NCI-H510A (cell line): ENCODE measurements at regions not wholly inside any gene's neighbourhood (a gene's known extent, or its start where the extent isn't known, plus 50 kb on each side); places are given as distances from the start of the nearest gene placed in this dataset.

Experiments
- DNase-seq: peaks from one replicate; lab custom pipeline; 2025; lab: John Stamatoyannopoulos, UW

- no peak for DNase-seq
Observed at GRCh38 chr1:42096554-42096953, 56.7 kb upstream of the GUCA2B start.

DNA sequence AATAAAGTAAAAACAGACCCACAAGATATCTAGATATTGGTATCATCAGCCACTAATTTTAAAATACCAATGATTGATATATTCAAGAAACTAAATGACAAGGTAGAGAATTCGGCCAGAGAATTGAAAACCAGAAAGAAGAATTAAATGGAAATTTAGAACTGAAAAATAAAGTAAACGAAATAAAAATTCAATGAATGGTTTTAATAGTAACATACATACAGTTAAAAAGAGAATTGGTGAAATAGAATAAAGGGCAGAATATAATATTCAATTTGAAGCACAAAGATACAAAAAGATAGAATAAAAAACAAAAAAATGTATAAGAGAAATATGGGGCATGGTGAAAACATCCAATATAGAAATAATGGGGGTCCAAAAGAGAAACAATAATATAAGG, 64.0 kb upstream of the GUCA2B start:
- DNase-seq: no peak

- DNase-seq: no peak
Observed at GRCh38 chr1:42086146-42086545, 67.1 kb upstream of the GUCA2B start.

GRCh38 chr1:42085596-42085995, 67.6 kb upstream of the GUCA2B start:
- no peak for DNase-seq

DNA sequence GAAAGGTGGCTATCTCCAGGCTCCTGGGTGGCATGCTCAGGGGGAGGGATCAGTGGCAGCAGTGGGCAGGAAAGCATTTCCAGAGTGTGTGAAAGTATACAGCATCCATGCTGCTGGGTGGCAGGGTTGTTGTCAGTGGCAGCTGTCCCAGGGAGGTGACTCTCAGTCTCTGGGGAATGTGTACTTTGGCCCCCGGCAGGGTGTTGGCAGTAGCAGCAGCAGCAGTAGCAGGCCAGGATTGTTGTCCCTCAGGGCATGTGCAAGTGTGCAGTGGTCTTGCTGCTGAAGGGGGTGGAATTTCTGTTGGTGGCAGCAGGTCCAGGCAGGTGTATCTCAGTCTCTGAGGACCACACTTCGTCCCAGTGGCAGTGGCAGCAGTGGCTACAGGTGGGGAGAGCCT, 71.7 kb upstream of the GUCA2B start:
- DNase-seq: no peak

- no peak for DNase-seq
Observed at GRCh38 chr1:42075179-42075578, 78.0 kb upstream of the GUCA2B start.

DNA sequence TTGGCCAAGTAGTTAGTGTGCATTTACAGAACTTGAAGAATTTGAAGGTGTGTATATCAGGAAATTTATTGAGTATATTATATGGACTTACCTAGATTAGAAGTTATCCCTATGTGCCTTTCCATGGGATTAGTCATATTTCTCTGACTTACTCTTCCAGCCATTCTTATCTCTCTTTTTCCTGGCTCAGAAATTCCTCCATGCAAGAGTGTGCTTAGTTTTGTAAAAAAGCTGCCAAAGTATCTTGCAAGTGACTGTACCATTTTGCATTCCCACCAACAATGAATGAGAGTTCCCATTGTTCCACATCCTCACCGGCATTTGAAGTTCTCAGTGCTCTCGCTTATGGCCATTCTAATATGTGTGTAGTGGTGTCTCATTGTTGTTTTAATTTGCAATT, 82.2 kb upstream of the GUCA2B start:
- no peak for DNase-seq

GRCh38 chr1:42057800-42058199, 95.4 kb upstream of the GUCA2B start:
- no peak for DNase-seq

DNA sequence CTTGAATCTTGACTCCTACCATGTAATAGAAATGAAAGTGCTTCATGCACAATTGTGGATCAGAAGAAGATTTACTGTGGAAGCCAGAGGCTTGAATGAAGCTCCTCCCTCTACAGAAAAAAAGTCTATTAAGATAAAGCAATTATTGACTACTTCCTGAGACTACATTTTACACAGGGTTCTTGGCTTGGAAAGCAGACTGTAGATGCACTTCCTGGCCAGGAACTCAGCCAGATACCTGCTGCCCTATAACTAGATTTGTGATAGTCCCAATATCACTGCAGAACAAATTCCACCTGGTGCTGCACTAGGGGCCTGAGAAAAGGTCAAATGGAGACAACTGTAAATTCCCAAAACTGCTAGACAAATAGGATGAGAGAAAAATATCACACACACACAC, 96.8 kb upstream of the GUCA2B start:
- DNase-seq: no peak

DNA sequence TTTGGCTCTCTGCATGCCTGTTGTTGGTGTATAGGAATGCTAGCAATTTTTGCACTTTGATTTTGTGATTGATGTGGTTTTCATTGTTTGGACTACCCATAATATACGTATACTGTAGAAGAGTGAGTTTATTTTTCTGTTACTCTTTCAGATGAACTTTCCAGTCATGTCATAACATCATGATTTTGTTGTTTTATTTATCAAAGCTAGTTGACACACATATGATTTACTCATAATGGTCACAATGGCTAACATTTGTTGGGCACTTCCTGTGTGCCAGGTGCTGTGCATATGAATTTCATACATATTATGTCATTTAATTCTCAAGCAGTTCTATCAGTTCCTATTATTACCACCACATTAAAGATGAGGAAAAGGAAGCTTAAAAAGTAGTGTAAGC, 98.1 kb upstream of the GUCA2B start:
- no peak for DNase-seq

GRCh38 chr1:42052072-42052699, 101.0 kb upstream of the GUCA2B start:
- DNase-seq: no peak

DNA sequence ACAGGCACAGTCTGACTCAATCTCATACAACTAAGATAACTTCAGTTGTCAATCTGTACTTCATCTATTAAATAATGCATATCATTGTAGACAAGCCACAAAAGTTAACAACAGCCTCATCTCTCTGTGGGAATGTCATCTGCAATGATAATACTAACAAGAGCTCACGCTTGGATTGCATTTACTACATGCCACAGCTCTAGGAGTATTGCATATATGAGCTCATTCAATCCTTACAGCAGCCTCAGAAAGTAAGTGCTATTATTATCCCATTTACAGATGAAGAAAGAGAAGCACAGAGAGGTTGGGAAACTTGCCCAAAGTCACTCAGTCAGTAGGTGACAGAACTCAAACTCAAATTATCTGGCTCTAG, 105.7 kb upstream of the GUCA2B start:
- DNase-seq: no peak

DNA sequence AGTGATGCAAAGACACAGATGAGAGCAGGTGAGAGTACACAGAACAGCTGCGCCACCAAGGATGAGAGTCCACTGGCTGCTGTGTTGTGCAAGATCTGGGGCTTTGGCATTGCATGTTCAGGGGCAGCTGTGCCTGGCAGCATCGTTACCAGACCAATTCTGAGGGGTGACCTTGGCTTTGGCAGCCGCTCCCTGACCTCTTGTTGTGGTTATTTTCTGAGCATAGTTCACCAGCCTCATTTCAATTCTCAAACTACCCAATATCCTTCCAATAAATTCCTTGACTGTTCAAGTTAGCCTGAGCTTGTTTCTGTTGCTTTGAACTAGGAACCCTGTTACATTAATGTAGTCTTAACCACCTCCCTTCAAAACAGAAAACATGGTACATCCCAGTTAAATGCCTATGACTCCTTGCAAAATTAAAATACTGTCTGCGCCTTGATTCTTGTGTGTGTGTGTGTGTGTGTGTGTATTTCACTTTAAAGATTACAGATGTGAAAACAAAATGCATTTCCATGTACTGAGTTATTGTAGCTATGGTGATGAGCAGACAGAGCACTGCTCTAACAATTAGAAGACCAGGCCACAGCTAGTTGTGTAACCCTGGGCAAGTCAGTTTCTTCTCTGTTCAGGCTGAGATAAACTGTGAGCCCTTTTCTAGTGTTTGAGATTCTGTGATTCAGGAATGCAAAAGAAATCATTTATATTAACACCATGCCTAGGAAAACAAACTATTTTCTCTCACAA, 106.3 kb upstream of the GUCA2B start:
- peak; percentile 81 for DNase-seq

- no peak for DNase-seq
Observed at GRCh38 chr1:42044346-42044745, 108.9 kb upstream of the GUCA2B start.

- DNase-seq: no peak
Observed at GRCh38 chr1:42043811-42044210, 109.4 kb upstream of the GUCA2B start.

DNA sequence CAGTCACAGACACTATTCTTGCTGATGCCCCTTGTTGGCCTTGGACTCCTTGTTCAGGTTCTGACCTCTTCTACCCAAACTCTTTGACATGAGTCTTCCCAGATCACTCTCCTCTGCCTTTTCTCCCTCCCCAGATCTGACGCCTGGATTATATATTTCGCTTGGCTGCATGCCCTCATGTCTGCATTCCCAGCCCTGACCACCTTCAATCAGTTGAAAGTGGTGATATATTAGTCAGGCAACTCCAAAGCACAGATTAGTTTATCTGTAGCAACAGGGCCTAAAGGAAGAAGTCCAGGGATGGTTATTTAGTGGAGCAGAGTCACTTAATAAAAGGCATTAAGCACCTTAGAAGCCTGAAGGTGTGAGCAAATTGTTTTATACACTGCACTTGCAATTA, 110.0 kb upstream of the GUCA2B start:
- DNase-seq: no peak

GRCh38 chr1:42041031-42041430, 112.2 kb upstream of the GUCA2B start:
- no peak for DNase-seq

GRCh38 chr1:42040159-42040558, 113.1 kb upstream of the GUCA2B start:
- no peak for DNase-seq

DNA sequence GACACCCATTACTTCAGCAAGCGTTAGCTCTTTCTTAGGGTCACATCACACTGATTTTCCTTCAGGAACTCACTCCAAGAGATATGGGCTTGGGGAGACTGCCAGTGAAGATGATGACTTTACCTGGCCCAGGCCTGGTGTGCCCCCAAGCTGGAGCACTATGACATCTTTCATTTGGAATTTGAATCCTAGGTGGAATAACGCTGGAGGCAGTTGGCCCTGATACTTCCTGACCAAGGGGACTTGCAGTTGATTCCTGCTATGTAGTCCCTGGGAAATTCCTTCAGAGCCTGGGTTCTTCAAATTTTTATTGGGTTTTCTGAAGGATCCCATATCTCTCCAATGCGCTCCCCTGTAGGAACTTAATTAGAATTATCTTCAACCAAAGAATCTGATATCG, 114.9 kb upstream of the GUCA2B start:
- DNase-seq: no peak

DNA sequence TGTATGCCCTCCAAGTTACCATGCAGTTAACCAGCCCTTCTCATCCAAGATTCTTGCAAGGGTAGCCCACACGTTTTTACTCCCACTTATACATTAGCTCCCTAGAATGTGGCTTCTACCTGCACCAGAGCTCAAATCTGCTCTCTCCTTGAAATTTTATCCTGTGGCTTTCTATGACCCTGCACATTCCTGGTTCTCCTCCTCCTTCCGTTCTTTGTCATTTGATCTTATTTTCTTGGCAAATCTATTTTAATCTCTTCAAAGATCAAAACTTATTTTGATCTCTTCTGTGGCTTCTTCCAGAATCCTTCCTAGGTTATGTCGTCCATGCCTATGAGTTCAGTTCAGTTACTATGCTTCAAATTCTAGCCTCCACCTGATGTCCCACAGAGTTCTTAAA, 115.6 kb upstream of the GUCA2B start:
- no peak for DNase-seq

DNA sequence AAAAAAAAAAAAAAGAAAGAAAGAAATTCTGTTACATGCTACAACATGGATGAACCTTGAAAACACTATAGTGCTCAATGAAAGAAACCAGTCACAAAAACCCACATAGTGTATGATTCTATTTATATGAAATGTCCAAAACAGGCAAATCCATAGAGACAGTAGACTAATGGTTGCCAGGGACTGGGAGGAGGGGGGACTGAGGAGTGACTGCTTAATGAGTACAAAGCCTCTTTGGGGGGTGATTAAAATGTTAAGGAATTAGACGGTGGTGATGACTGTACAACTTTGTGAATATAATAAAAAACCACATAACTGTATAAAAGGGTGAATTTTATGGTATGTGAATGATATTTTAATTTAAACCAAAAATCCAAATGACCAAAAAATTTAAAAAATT, 116.0 kb upstream of the GUCA2B start:
- DNase-seq: no peak

- DNase-seq: peak; percentile 93
Observed at GRCh38 chr1:42035830-42036604, 117.2 kb upstream of the GUCA2B start.

DNA sequence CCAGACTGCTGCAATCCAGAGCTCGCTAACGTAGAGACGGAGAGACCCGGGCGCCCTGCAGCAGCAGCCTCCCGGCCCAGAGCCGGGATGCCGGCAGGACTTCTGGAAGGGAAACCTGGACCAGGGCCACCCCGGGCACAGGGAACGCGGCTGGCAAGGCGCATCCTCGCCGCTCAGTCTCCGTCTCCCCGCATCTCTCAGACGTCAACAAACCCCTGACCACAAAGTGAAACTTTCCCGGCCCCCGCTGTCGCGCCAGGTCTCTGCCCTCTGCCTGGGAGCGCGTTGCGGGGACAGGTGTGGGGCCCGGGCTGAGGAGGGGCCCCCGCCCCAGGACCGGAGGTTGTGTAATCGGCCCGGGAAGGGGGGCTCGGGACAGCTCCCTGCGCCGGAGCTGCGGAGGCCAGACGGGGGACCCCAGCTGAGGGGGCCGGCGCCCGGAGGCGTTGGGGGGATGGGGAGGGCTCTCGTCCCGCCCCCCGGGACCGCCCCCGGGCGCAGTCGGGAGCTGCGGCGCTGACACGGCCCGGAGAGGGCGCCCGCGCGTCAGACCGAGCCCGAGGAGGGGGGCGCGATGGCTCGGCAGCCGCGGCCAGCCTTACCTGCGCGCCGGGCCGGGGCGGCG, 116.6 kb upstream of the HIVEP3 start:
- peak; percentile 42 for DNase-seq
